ENCODE measurements at regions not wholly inside any gene's neighbourhood (a gene's known extent, or its start where the extent isn't known, plus 50 kb on each side); places are given as distances from the start of the nearest gene placed in this dataset.
"Not testable (repeated sequence)": the region's sequence is repeated elsewhere in the genome, so short reads cannot be mapped to it uniquely, and the experiment has no call there.

- TF ChIP-seq, protein P1, sequence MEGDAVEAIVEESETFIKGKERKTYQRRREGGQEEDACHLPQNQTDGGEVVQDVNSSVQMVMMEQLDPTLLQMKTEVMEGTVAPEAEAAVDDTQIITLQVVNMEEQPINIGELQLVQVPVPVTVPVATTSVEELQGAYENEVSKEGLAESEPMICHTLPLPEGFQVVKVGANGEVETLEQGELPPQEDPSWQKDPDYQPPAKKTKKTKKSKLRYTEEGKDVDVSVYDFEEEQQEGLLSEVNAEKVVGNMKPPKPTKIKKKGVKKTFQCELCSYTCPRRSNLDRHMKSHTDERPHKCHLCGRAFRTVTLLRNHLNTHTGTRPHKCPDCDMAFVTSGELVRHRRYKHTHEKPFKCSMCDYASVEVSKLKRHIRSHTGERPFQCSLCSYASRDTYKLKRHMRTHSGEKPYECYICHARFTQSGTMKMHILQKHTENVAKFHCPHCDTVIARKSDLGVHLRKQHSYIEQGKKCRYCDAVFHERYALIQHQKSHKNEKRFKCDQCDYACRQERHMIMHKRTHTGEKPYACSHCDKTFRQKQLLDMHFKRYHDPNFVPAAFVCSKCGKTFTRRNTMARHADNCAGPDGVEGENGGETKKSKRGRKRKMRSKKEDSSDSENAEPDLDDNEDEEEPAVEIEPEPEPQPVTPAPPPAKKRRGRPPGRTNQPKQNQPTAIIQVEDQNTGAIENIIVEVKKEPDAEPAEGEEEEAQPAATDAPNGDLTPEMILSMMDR (IDR thresholded peaks at IDR 0.05; ENCODE audit: insufficient read depth, low read depth, low read length): not testable (repeated sequence)
- TF ChIP-seq EZH2 (IDR thresholded peaks at IDR 0.05; ENCODE audit: insufficient read depth, low read length): not testable (repeated sequence)
Observed at GRCh38 chr15:21265628-21266027, 174.7 kb downstream of the POTEB3 start.
